ENCODE measurements at regions not wholly inside any gene's neighbourhood (a gene's known extent, or its start where the extent isn't known, plus 50 kb on each side); places are given as distances from the start of the nearest gene placed in this dataset.

GRCh38 chr10:35887685-35888084 lies 245.6 kb upstream of the FZD8 start:
- Histone ChIP-seq H3K14ac (ENCODE audit: insufficient read length) (no peak overlapping the region), H2AK5ac (ENCODE audit: low read depth, low read length) (no peak overlapping the region), H3K27me3 (replicated peaks in 1 of 4; ENCODE audit: control insufficient read depth in 3 of 4, extremely low read depth in 1 of 4, insufficient read depth in 3 of 4, low read length in 3 of 4) (0 out of 7 replicates have a peak, but pooled peaks cover 0 to 2% (median 0%) of the 10 kb centered on the region in 4 experiments), H3K36me3 (ENCODE audit: control insufficient read depth in 2 of 4, insufficient read depth in 4 of 4, low read length in 3 of 4) (no peaks in the 10 kb centered on the region), H2AFZ (ENCODE audit: low read length) (no peak overlapping the region), H3K79me2 (ENCODE audit: control insufficient read depth in 1 of 2, insufficient read depth in 2 of 2, low read length in 2 of 2) (no peaks in the 10 kb centered on the region), H3K23me2 (ENCODE audit: low read depth, low read length) (no peaks in the 10 kb centered on the region), H3K4me3 (ENCODE audit: extremely low read depth in 1 of 4, insufficient read depth in 2 of 4, low read depth in 3 of 4, low read length in 4 of 4) (no peak overlapping the region), H3K18ac (ENCODE audit: extremely low read depth, low read length) (no peak overlapping the region), H2BK20ac (ENCODE audit: low read length) (no peak overlapping the region), H4K91ac (replicated peaks; ENCODE audit: insufficient read length, low read length) (no peak overlapping the region), H4K5ac (ENCODE audit: insufficient read length, low read depth, low read length) (no peak overlapping the region), H3K23ac (ENCODE audit: insufficient read length) (no peak overlapping the region), H2BK5ac (ENCODE audit: low read depth, low read length) (no peak overlapping the region), H3K56ac (replicated peaks; ENCODE audit: insufficient read length, low read depth, low read length) (no peak overlapping the region), H2BK15ac (ENCODE audit: low read length) (no peak overlapping the region), H3K9me3 (ENCODE audit: insufficient read depth in 2 of 2, low read depth in 1 of 2, low read length in 1 of 2) (no peaks in the 10 kb centered on the region), H4K20me1 (replicated peaks in 1 of 2; ENCODE audit: control insufficient read depth in 1 of 2, insufficient read depth in 2 of 2, low read length in 2 of 2) (no peaks in the 10 kb centered on the region), H3K4ac (replicated peaks; ENCODE audit: insufficient read length, low read depth, low read length) (no peak overlapping the region), H3K4me1 (replicated peaks in 1 of 4; ENCODE audit: control insufficient read depth in 3 of 4, insufficient read depth in 4 of 4, low read length in 3 of 4) (0 out of 7 replicates have a peak, but pooled peaks cover 0 to 2% (median 0%) of the 10 kb centered on the region in 4 experiments), H2BK12ac (ENCODE audit: low read depth, low read length) (no peak overlapping the region), H3K27ac (ENCODE audit: low read depth, low read length) (no peak overlapping the region), H4K8ac (ENCODE audit: extremely low read depth, insufficient read depth, low read length) (no peak overlapping the region), H3K79me1 (ENCODE audit: low read depth, low read length) (no peaks in the 10 kb centered on the region), H3K4me2 (ENCODE audit: insufficient read depth in 1 of 2, low read depth in 2 of 2, low read length in 2 of 2) (no peak overlapping the region), H3K9ac (replicated peaks in 1 of 4; ENCODE audit: extremely low read depth in 1 of 4, low read depth in 3 of 4, low read length in 3 of 4) (no peak overlapping the region), H2BK120ac (replicated peaks; ENCODE audit: low read depth, low read length) (no peak overlapping the region)
- POLR2A ChIA-PET (ENCODE audit: partially characterized antibody) = no interaction called here
- WGBS, 2 experiments (ENCODE audit: extremely low coverage in 1 of 2, insufficient coverage in 1 of 2, insufficient read length in 1 of 2, insufficient replicate concordance in 2 of 2, low coverage in 1 of 2, low lambda C conversion rate in 2 of 2, missing lambda C conversion rate in 1 of 2) = 88% methylated on average over 6 of the region's 6 CpGs; no CpG with 5 or more reads in 1 of the 2 experiments
- CTCF ChIA-PET (ENCODE audit: partially characterized antibody) = interaction anchor here (0.6 to 1.8 kb wide), 3 partner anchors 13 to 29 kb away, joined by 3 to 7 read pairs (median 3); no protein-coding TSS in a partner anchor
- DNase-seq (ENCODE audit: low read depth in 1 of 2, low spot score in 2 of 2) (no peak), FAIRE-seq (no peak)
- TF ChIP-seq CTCF (IDR thresholded peaks at IDR 0.05; ENCODE audit: control extremely low read depth in 1 of 3, insufficient read depth in 1 of 3, low read depth in 1 of 3, low read length in 3 of 3) (no peak), SIX5 (IDR thresholded peaks at IDR 0.05; ENCODE audit: low read depth, low read length) (no peak), RXRA (IDR thresholded peaks at IDR 0.05; ENCODE audit: insufficient read depth, low read depth, low read length) (no peak), EGR1 (IDR thresholded peaks at IDR 0.05; ENCODE audit: borderline replicate concordance, low read depth, low read length) (no peak), EP300 (IDR thresholded peaks at IDR 0.05; ENCODE audit: borderline replicate concordance in 1 of 2, low read depth in 2 of 2, low read length in 2 of 2) (no peak), POLR2AphosphoS5 (IDR thresholded peaks at IDR 0.05; ENCODE audit: low read depth, low read length) (no peak), HDAC2 (IDR thresholded peaks at IDR 0.05; ENCODE audit: borderline replicate concordance in 1 of 2, low read depth in 2 of 2, low read length in 2 of 2) (no peak), JUND (IDR thresholded peaks at IDR 0.05; ENCODE audit: low read length) (no peak), TCF12 (IDR thresholded peaks at IDR 0.05; ENCODE audit: low read depth, low read length) (no peak), RBBP5 (IDR thresholded peaks at IDR 0.05; ENCODE audit: borderline replicate concordance, low read depth, low read length) (no peak), RNF2 (IDR thresholded peaks at IDR 0.05; ENCODE audit: borderline replicate concordance, low read depth, low read length, missing control alignments, poor library complexity, severe bottlenecking) (no peak)
